Astrocyte (in vitro differentiated cells and primary cell): ENCODE measurements at regions not wholly inside any gene's neighbourhood (a gene's known extent, or its start where the extent isn't known, plus 50 kb on each side); places are given as distances from the start of the nearest gene placed in this dataset.

Experiments used
- CTCF ChIP-seq: IDR thresholded peaks from 2 replicates; pipeline ENCODE4 v1.5.1; 2011; ENCODE audit warnings: low read depth, mild to moderate bottlenecking, inconsistent platforms, low read length, moderate library complexity; ENCODE audit not compliant: insufficient read depth
- EZH2 ChIP-seq: IDR thresholded peaks from 2 replicates; pipeline ENCODE4 v1.6.1; 2012; ENCODE audit warnings: mild to moderate bottlenecking, low read length, inconsistent platforms; ENCODE audit not compliant: insufficient read depth

- TF ChIP-seq CTCF (no peak), EZH2 (no peak)
These were observed 220.5 kb upstream of the MPDZ start for GRCh38 chr9:13500034-13500433.
